ENCODE measurements at regions not wholly inside any gene's neighbourhood (a gene's known extent, or its start where the extent isn't known, plus 50 kb on each side); places are given as distances from the start of the nearest gene placed in this dataset.
"Not testable (repeated sequence)": the region's sequence is repeated elsewhere in the genome, so short reads cannot be mapped to it uniquely, and the experiment has no call there.

GRCh38 chr13:111590796-111591195 is 270.4 kb downstream of the TEX29 start:
- DNase-seq (ENCODE audit: low read depth), result no peak

GRCh38 chr13:111593490-111593889 is 273.0 kb downstream of the TEX29 start:
- DNase-seq (ENCODE audit: low read depth), result not testable (repeated sequence)

- DNase-seq (ENCODE audit: low read depth), result no peak
Observed at GRCh38 chr13:111594606-111595005, 274.2 kb downstream of the TEX29 start.

GRCh38 chr13:111595276-111595675 is 274.8 kb downstream of the TEX29 start:
- no peak for DNase-seq (ENCODE audit: low read depth)

- no peak for DNase-seq (ENCODE audit: low read depth)
Observed at GRCh38 chr13:111595791-111596190, 275.3 kb downstream of the TEX29 start.

GRCh38 chr13:111597191-111597611 is 276.8 kb downstream of the TEX29 start:
- DNase-seq (ENCODE audit: low read depth), result no peak

- DNase-seq (ENCODE audit: low read depth), result no peak
Observed at GRCh38 chr13:111597618-111598017, 277.2 kb downstream of the TEX29 start.

GRCh38 chr13:111598747-111599146 is 278.3 kb downstream of the TEX29 start:
- no peak for DNase-seq (ENCODE audit: low read depth)

- no peak for DNase-seq (ENCODE audit: low read depth)
Observed at GRCh38 chr13:111599791-111600190, 279.3 kb downstream of the TEX29 start.

- DNase-seq (ENCODE audit: low read depth), result no peak
Observed at GRCh38 chr13:111602874-111603273, 282.4 kb downstream of the TEX29 start.

- DNase-seq (ENCODE audit: low read depth), result no peak
Observed at GRCh38 chr13:111604097-111604496, 283.7 kb downstream of the TEX29 start.

GRCh38 chr13:111608556-111608955 is 288.1 kb downstream of the TEX29 start:
- DNase-seq (ENCODE audit: low read depth), result no peak

- DNase-seq (ENCODE audit: low read depth), result no peak
Observed at GRCh38 chr13:111609631-111610030, 289.2 kb downstream of the TEX29 start.

- no peak for DNase-seq (ENCODE audit: low read depth)
Observed at GRCh38 chr13:111610081-111610480, 289.6 kb downstream of the TEX29 start.

- no peak for DNase-seq (ENCODE audit: low read depth)
Observed at GRCh38 chr13:111610879-111611278, 290.4 kb downstream of the TEX29 start.

GRCh38 chr13:111611651-111612050 is 291.2 kb downstream of the TEX29 start:
- no peak for DNase-seq (ENCODE audit: low read depth)

GRCh38 chr13:111612886-111613285 is 292.4 kb downstream of the TEX29 start:
- no peak for DNase-seq (ENCODE audit: low read depth)

- DNase-seq (ENCODE audit: low read depth), result no peak
Observed at GRCh38 chr13:111614009-111614408, 293.6 kb downstream of the TEX29 start.

- no peak for DNase-seq (ENCODE audit: low read depth)
Observed at GRCh38 chr13:111614613-111615012, 294.2 kb downstream of the TEX29 start.

GRCh38 chr13:111616203-111616602 is 295.8 kb downstream of the TEX29 start:
- no peak for DNase-seq (ENCODE audit: low read depth)

- no peak for DNase-seq (ENCODE audit: low read depth)
Observed at GRCh38 chr13:111620166-111620565, 299.7 kb downstream of the TEX29 start.

GRCh38 chr13:111620586-111620985 is 300.1 kb downstream of the TEX29 start:
- no peak for DNase-seq (ENCODE audit: low read depth)

GRCh38 chr13:111621164-111621563 is 300.7 kb downstream of the TEX29 start:
- no peak for DNase-seq (ENCODE audit: low read depth)

- no peak for DNase-seq (ENCODE audit: low read depth)
Observed at GRCh38 chr13:111622051-111622531, 301.6 kb downstream of the TEX29 start.

GRCh38 chr13:111623208-111623607 is 302.8 kb downstream of the TEX29 start:
- DNase-seq (ENCODE audit: low read depth), result no peak

Data from stimulated activated CD4-positive, alpha-beta T cell treated with anti-CD3 and anti-CD28 coated beads, Interleukin-2, amount 100 ng/mL, for 4 hours (primary cell).